ENCODE measurements at regions not wholly inside any gene's neighbourhood (a gene's known extent, or its start where the extent isn't known, plus 50 kb on each side); places are given as distances from the start of the nearest gene placed in this dataset.

DNA sequence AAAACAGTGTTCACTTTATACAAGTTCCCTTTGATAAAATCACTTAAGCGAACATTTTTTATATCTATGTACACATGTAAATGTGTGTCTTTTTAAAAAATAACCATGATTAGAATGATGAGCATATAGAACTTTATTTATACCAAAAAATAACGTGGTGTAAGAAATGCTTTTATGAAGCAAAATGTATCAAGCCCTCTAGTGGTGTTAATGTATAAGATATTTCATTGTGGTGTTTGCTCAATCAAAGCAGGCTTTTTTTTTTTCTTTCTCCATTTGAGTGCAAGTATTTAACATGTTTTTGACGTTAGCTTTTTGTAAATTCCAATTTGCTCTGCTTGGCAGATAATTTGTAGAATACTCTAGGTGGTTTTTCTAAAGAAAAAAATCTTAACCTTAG is 2092.4 kb upstream of the TENM3 start:
- DNase-seq (ENCODE audit: low read depth), result no peak

DNA sequence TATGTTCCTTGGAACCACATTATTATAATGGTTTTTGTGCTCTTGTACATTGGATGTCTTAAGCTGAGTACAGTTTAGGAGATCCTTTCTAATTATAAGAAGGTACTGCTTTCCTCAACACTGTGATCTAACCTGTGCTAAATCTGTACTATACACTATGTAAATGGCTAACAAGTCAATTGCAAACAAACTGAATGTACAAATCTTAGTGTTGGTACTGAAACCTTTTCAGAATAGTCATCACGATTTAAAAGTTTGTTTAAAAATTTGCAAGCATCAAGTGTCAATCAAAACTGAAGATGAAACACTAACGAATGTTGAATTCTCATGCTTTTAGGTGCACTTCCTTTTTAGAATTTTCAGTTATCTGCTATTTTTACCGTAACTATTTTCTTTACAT is 2090.4 kb upstream of the TENM3 start:
- DNase-seq (ENCODE audit: low read depth), result no peak

DNA sequence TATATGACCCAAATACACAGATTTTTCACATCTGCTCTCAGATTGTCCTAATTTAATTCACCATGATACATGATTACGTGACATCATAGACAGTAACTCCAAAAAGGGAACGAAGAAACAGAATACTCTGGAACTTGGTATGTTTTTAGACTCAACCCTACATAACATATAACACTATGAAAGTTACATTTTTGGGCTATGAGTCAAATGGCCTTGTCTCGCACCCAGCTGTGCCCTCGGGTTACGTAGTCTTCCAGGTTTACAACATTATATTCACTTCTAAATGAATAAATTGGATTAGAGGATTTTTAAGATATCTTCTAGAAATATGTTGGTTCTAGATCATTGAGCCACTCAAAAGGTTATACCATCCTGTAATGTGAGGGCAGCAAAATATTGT is 2089.6 kb upstream of the TENM3 start:
- no peak for DNase-seq (ENCODE audit: low read depth)

DNA sequence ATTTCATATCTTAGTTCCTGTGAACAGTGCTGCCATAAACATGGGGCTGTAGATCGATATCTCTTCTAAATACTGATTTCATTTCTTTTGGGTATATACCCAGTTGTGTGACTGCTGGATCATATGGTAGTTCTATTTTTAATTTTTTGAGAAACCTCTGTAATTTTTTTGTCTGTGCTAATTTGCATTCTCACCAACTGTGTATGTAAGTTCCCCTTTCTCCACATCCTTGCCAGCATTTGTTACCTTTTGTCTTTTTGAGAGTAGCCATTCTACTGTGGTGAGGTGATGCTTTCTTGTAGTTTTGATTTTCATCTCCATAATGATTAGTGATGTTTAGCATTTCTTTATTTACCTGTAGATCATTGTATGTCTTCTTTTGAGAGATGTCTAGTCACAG is 2086.5 kb upstream of the TENM3 start:
- DNase-seq (ENCODE audit: low read depth), result no peak

DNA sequence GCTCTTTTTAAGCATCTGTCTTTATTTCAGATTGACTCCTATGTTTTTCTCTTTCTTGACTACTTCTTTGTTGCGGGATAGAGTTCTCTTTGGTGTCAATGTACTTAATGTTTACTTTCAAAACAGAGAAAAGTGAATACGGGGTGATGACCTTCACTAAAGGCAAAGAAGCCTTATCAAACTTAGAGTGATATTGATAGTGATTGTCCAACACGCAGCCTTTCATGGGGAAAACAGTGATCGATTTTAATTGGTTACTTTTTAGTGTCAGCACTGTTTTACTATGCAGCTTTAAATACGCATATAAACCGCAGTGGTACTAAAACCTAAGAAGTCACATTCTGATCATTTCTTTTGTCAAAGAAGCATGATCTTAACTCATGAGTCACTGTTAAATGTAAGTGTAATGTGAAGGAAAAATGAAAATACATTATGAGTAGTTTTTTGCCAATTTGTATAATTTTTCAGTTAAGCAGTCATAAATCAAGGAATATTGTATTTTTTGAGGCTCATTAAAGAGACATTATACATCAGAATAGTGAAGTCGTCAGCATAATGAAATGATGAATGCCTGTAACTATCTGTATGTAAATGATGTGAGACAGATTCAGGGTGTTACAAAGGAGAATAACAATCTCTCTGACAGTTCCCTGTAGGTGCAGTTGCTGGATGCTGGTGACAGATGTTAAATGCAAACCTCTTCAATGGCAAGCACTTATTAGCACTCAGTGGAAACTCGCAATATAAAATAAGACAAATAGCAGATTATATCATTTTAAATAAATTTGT is 2082.8 kb upstream of the TENM3 start:
- DNase-seq (ENCODE audit: low read depth), result no peak

DNA sequence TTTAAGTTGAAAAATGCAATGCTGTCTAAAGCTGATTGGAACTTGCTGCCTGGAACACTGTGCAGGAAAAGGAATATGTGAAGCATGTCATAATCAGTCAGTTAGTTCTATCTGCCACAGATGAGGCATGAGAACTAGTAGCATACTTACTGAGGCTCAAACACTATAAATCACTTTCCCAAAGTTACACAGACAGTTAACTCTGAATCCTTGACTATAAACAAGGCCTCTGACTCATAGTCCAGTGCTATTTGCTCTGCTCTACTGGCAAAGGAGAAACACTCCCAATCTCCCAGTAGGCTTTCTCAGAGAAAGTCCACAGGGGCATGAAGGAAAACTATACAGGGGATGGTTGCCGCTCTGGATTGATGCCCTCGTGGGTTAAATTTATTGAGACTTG is 2078.4 kb upstream of the TENM3 start:
- DNase-seq (ENCODE audit: low read depth), result no peak

DNA sequence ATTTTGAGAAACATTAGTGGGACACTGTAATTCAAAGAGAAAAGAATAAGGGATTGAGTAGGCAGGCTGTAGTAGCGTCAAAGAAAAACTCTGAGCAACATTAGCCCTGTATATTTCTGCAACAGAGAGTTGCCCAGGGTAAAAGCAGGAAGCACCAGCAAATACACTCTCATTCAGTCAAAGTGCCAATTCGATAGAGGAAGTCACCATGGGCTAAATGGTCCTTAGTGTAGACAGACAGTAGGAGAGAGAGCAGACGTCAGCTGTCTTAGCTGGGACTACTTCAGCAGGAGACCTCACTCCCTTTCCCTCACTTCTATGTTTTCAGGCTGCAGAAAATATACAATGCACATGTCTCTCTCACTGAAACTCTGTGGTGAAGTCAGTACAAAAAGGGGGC is 2073.8 kb upstream of the TENM3 start:
- DNase-seq (ENCODE audit: low read depth), result no peak

DNA sequence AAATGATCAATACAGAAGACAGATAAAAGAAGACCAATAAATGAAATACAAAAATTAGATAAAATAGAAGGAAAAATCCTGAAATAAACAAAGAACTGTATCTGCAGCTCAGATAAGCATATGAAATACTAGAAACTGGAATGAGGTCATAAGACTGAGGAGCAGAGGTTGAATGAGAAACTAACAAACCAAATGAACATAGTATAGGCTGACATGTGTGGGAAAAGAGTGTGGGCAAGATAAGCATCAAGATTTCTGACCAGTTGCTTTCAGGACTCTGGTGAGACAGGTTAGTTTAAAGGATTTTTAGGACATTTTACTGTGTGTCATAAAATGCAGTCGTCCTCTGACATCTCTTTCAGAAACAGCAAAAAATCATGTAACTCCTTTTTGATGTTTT is 2073.2 kb upstream of the TENM3 start:
- no peak for DNase-seq (ENCODE audit: low read depth)

DNA sequence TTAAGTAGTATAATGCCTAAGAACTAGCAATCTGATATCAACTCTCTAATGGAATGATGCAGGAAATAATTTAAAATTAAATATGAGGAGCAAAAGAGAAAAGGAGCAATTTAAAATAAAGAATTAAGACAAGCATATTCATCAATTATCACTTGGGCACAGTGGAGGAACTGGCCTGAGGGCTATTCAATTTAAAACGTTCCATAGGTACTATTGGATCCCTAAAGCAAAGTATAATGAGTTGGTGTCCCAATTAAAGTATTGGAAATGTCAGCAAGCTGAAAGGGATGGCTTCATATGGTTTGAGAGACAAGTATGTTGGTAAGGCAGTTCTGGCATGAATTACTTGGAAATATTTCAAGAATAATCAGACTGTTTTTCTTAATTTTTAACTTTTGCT is 2064.1 kb upstream of the TENM3 start:
- DNase-seq (ENCODE audit: low read depth), result no peak

DNA sequence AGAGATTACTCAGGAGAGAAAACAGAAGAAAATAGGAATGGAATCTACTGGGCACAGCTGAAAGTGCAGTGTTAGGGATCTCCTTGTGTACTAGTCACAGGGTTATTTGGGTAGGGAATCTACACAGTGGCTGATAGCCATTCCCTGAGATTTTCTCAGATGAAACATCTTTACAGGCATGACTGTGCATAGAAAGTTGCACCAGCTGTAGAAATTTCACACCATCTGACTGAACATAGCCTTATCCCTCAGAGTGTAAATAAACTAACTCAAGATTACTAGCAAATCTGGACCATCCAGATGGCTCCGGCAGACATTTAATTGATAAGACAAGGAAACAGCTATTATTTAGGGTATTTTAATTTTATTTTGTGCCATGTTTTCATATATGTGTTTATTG is 2053.5 kb upstream of the TENM3 start:
- no peak for DNase-seq (ENCODE audit: low read depth)

DNA sequence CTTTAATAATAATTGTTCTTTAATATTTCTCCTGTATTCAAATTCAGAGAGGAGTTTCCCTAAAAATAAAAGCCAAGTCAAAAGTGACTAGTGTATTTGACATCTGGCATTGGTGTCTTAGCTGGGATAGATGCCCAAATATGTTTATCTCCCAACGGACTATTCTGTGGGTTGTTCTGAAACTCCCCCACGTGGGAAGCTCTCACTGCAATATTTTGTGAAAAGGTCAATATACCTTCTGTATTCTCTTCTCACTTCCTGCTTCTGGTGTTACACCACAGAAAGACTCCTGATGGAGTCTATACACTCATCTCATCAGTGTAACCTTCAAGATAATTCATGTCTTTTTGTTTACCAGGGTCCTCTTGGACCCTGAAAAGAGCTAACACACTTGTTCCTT is 2052.8 kb upstream of the TENM3 start:
- DNase-seq (ENCODE audit: low read depth), result no peak

DNA sequence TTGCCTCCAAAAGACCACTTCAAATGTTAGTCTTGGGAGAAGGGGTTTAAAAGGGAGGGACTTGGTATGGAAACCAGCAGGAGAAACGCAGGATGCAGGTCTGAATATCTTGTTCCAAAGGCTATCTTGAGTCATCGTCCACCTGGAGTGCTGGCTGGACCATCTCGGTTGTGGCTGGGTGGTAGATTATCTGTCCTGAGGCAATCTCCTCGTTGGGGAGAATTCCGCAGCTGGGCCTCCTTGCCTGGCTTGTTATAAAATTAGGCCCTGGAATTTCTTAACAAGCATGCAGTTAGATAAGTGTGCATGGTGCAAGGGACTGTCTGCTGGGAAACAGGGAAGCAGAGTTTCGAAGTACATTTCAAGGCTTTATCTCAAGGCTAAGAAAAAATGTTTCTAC is 2045.7 kb upstream of the TENM3 start:
- DNase-seq (ENCODE audit: low read depth), result no peak

DNA sequence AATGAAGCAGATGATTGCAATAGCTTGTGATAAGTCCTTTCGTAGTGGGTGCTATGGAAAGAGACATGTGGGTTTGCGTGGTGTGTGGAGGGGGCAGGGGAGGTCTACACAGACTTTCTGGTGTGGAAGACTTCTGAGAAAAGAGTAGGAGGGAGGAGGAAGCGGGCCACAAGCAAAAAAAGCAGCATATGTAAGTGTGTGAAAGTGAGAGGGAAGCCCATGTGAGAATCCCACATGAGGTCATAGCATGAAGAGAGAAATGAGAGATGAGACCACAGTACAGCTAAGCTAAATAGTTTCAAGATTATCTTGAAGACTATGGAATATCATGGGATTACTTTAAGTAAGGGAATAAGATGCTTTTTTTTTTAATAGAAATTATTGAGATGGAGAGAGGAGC is 2039.9 kb upstream of the TENM3 start:
- no peak for DNase-seq (ENCODE audit: low read depth)

DNA sequence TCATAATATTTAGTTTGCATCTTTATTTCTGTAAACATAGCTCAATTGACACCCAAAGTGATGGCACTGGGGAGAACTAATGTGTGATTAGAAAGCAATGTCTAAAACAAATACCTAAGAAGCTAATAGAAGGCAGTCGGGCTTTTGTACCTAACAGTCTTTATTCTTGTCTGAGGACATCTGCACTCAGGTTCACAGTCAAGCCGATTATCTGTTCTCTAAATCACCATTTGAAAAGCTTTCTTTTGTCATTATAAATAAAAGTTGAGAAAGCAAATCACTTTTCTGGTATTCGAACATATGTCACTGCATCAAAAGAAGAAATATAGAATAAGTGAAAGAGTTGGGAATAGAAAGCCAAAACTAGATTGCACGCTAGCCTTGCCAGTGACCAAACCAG is 2037.9 kb upstream of the TENM3 start:
- DNase-seq (ENCODE audit: low read depth), result no peak

DNA sequence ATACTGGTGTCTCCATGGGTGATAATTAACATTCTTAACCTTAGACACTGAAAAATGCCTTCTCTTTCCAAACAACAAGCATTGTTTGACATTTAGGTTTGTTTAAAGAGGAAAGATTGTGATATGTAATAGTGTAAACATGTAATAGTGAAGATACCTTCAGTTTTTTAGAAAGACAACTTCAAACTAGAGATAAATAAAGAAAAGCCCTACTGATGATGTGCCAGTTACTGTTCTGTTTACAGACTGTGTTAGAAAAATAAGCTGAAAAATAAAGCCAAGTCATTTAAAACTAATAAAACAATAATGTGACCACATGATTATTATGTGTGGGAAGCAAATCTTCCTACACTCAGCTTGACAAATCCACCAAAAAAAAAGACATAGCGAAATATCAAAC is 2035.3 kb upstream of the TENM3 start:
- no peak for DNase-seq (ENCODE audit: low read depth)

DNA sequence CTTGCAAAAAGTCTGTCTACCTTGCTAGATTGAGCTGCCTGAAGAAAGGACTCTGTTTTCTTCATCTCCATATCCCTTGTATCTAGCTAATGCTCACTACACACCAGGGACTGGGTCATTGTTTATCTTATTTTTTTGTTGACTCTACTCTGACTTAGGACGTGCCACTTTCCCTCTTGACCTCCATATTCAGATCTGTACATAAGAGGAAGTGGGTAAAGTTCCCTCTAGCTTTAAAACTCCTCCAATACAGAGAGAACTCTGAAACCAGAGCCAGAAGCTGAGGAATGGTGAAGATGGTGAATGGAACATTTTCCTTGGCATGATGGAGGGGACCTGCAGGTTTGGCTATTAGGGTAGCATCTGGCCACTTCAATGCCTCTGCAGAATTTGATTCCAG is 2026.1 kb upstream of the TENM3 start:
- no peak for DNase-seq (ENCODE audit: low read depth)

DNA sequence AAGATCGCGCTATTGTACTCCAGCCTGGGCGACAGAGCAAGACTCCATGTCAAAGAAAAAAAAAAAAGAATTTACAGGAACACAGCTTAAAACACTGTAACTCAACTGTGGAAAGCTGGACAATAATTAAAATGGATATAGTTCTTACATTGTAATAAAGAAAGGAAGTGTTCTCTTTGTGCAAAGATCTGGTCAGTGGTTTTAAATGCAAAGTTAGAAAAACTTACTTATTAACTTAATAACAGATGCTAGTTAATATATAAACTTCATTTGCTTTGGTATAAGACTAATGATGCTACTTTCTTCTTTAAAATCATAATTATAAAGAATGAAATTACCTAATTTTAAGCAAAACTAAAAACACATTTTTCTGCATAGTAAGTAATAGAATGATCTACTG is 2024.1 kb upstream of the TENM3 start:
- DNase-seq (ENCODE audit: low read depth), result no peak

DNA sequence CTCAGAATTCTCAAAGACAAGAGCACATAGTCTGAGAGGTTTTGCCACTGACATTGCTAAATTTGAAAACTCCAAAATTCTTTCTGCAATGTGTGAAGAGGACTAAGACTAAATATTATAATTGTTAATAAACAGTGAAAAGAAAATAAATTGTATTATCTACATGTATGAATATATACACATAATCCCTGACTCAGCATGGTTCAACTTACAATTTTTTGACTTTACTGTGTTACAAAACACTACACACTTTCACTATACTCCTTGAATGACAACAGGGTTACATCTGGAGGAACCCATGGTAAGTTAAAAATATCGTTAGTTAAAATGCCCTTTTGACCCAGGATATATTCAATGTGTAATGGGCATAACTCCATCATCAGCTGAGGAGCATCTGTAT is 2017.2 kb upstream of the TENM3 start:
- no peak for DNase-seq (ENCODE audit: low read depth)

DNA sequence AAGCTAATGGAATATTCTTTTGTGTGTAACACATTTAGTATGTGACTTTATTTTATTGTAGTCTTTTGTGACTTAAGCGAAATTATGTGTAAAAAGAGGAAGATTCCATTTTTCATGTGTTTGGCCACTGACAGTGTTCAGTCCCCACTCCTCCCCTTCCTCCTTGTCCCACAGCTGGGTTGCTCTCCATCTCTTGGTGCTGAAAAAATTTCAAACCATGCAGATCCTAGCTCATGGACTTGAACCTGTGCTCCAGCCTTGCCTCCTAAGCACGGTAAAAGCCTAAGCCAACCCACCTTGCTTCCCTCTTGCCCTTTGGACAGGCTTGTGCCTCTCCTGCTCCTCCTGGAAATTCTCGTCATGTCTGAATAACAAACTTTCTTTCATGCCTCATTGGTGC is 2008.5 kb upstream of the TENM3 start:
- no peak for DNase-seq (ENCODE audit: low read depth)

DNA sequence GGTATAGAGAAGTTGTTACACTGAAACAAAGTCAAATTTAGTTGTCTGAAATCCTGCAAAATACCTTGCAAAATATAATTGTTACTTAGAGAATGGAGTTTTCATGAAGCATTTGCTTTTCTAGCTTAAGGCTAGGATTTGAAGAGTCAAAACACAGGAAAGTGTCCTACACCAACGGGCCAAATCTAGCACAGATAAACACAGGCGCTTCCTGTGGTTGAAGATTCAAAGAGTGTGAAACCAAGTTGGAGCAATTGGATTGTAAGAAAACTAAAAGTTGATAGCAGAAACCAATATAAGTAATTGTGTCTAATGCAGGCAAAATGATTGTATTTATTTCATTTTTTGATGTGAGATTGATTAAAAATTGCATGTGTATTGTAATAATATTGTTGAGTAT is 2002.5 kb upstream of the TENM3 start:
- no peak for DNase-seq (ENCODE audit: low read depth)

DNA sequence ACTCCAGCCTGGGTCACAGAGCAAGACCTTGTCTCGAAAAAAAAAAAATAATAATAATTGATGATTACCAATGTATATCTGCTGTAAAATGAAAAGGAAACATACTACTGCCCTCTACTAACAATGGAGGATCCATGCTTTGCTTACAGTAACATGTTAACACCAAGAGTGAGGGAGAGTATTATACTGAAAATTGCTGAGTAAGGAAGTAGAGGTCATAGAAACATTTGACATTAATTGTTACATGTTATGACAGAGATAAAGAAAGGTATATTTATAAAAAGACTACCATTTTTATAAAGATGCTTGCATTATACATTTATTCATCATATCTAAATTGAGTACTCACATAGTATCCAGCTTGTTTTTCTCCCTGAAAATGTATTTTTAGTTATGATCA is 1989.8 kb upstream of the TENM3 start:
- DNase-seq (ENCODE audit: low read depth), result no peak

DNA sequence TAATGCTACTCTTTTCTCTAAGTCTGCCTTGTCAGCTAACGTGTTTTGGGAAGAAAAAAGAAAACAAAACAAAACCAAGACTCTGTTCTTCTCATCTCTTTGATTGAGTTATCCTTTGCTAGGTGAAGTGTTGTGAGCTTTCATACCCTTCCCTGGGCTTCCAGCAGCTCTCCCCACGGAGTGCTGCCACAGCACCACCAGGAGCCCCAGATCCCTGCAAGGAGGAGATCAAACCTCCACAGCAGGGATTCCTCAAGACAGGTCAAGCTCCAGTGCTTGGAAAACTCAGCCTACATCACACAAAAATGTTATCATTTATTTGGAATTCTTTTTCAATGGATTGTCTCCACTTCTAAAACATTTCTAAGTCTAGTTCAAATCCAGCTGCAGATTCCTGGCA is 1981.9 kb upstream of the TENM3 start:
- DNase-seq (ENCODE audit: low read depth), result no peak

DNA sequence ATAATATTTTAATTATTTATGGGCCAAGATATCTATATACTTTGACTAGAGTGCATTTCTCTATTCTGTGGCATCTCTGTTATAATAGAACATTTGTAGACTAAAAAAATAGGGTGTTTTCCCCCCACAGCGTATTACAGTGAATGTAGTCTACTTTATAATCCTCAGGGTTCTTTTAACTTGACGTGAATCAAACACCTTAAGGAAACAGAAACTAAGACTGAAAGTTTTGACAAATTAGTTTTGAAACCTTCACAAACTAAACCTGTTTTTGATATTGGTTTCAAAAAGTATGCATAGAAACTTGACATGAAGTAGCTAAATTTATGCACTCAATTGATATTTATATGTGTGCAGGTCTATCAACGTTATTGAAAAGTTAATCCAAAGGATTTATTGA is 1963.1 kb upstream of the TENM3 start:
- DNase-seq (ENCODE audit: low read depth), result no peak

DNA sequence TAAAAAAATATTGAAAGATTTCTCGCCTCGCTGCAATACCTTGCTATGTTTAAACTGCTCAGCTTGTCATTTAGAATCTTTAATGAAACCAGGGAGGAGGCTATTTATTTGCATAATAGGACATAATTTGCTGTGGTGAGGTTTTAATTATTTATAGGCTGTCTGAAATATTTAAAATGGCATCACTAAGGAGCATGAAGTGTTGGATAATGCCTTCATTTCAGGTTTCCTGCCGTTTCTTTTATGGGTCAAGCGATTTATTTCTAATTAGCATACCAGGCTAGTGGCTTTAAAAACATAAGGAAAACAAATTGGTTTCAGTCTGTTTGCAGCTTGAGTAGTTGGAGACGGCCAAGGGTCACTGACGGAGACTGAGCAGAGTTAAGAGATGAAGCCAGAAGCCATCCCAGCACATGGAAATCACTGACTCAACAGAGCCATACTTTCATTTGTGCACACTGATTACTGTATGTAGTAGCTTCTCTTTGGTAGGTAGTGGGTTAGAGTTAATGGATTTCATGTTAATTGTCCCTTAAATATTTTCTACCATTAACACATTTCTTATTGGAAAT is 1962.4 kb upstream of the TENM3 start:
- no peak for DNase-seq (ENCODE audit: low read depth)

Measured in activated T-cell treated with anti-CD3 and anti-CD28 coated beads for 24 hours (primary cell).